T47D (cell line): ENCODE measurements at regions not wholly inside any gene's neighbourhood (a gene's known extent, or its start where the extent isn't known, plus 50 kb on each side); places are given as distances from the start of the nearest gene placed in this dataset.
"Not testable (repeated sequence)": the region's sequence is repeated elsewhere in the genome, so short reads cannot be mapped to it uniquely, and the experiment has no call there.

Source experiments
- DNase-seq, 2 experiments: peaks; one replicate each; pipeline versions ENCODE4 v3.0.0 to v3.0.0-alpha.2; 2011 to 2012; ENCODE audit warnings: low read depth in 1 of 2, low spot score in 1 of 2
- JUND ChIP-seq: IDR thresholded peaks from 2 replicates; pipeline ENCODE4 v1.6.1; 2012; ENCODE audit warnings: low read depth
- in situ Hi-C: cut with HindIII; loops from 2 replicates; pipeline ENCODE4 v1.10.0; 2016; ENCODE audit warnings: low sequenced_read_pairs, low pct_unique_long_range_greater_than_20kb

DNA sequence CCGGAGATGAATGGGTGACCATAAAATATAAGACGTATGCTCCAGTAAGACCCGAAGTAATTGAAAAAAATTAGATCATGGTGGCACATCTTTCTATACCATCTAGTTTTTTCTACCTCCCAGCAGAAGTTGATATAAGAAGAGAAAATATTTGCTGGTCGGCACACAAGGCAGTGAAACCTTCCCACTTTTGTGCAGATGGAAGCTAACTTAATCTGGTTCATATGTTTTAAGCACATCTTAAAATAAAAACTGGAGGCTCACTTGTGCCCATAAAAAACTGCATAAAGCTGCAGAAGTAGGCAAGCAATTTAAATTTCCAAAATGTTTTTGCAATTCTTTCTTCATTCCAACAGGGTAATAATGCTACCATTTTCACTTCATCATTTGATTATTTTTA lies 449.2 kb downstream of the CNTN3 start:
- no peak for DNase-seq
- in situ Hi-C loops, result no loop called here
- no peak for TF ChIP-seq JUND

DNA sequence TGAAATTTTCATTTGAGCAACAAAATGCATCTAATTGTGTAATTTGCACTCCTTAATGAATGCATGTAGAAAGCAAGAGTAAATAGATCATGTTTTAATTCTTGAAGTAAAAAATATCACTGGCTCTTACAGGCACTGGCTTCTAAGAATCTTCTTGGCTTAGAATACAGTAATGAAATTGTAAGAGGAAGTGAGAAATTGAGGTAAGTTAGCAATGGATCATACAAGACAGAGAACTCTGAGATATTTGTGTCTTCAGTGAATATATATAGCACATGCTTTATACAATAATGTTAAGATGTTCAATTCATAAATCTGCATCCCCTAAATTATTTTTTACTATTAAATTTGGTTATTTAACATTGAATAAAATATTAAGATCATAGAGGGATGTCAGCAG lies 465.0 kb downstream of the CNTN3 start:
- in situ Hi-C loops, result no loop called here
- DNase-seq, result no peak
- TF ChIP-seq JUND, result no peak

DNA sequence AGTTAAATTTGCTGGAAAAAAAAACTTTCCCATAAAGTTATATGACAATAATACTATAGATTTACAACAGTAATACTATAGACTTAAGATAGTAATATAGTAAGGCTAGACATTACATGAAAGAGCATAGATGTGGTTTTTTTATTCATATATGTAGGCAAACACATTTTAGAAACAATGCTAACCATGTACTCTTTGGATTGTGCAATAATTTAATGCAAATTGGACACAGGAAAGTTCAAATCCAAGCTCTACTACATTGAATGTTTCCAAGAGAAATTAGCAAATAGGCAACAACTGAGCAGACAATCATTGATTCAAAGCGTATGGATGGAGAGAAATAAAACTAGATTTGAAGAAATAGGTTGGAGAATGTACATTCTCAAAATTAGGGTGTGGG lies 469.2 kb downstream of the CNTN3 start:
- no peak for DNase-seq
- in situ Hi-C loops, result no loop called here
- TF ChIP-seq JUND, result no peak

DNA sequence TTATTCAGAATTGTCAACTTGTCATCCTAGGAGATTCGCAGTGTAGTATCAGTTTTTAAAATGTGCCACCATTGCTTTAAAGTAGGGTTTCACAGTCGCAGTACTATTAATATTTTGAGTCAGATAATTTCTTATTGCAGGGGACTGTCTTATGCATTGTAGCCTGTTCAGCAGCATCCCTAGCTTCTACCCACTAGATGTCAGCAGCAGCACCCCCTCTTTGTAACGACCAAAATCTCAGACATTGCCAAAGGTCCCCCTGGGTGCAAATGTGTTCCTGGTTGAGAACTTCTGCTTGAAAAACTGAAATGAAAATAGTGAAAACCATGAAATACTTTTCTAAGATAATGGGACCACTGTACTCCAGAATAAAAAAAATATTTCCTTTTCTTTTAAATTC lies 474.8 kb downstream of the CNTN3 start:
- TF ChIP-seq JUND, result no peak
- no peak for DNase-seq
- in situ Hi-C loops, result no loop called here

DNA sequence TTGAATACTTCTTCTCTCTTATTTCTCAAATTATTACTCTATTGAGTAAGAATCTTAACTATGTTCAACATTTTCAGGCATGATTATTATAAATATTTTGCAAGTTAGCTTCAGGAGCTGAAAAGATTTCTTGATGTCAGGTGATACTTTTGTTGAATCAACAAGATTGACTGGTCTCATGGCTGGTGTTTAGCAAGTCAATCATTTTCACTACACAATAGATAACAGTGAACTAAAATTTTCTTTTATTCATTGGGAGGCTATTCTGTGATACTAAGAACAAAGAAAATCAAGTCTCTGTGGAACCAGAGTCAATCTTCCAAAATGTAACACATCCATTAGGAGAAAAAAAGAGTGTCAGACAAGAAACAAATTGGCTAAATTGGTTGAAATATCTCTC lies 476.7 kb downstream of the CNTN3 start:
- DNase-seq, result no peak
- in situ Hi-C loops, result no loop called here
- TF ChIP-seq JUND, result no peak

DNA sequence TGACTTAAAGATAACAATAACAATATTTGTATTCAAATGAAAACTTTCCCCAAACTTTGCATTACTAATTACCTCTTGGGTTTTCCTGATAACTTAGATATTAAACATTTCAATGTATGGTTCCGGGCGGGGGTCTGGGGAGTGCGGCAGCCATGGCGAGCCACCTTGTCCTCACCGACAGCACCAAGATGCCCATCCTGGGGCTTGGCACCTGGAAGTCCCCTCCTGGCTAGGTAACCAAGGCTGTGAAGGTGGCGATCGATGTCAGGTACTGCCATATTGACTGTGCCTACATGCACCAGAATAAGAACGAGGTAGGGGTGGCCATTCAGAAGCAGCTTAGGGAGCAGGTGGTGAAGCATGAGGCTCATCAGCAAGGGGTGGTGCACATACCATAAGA lies 478.7 kb downstream of the CNTN3 start:
- TF ChIP-seq JUND, result no peak
- in situ Hi-C loops, result no loop called here
- no peak for DNase-seq

DNA sequence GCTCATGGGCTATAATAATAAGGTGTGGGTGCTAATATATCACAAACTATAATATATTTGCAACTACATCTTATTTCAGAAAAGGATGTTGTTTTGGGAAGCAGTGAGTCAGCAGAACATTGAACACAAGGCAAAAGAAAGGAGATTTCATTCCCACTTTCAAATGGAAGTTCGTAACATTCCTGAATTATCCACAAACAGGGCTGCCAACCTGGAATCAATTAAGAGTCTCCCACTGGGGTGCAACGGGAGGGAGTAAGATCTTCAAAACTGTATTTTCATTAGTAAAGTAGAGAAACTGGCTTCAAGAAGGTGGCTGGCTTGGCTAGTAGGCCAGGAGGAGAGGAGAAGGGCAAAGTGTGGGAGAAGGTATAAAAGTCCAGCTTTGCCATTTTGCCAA lies 479.6 kb downstream of the CNTN3 start:
- in situ Hi-C loops, result no loop called here
- DNase-seq, result no peak
- TF ChIP-seq JUND, result no peak

DNA sequence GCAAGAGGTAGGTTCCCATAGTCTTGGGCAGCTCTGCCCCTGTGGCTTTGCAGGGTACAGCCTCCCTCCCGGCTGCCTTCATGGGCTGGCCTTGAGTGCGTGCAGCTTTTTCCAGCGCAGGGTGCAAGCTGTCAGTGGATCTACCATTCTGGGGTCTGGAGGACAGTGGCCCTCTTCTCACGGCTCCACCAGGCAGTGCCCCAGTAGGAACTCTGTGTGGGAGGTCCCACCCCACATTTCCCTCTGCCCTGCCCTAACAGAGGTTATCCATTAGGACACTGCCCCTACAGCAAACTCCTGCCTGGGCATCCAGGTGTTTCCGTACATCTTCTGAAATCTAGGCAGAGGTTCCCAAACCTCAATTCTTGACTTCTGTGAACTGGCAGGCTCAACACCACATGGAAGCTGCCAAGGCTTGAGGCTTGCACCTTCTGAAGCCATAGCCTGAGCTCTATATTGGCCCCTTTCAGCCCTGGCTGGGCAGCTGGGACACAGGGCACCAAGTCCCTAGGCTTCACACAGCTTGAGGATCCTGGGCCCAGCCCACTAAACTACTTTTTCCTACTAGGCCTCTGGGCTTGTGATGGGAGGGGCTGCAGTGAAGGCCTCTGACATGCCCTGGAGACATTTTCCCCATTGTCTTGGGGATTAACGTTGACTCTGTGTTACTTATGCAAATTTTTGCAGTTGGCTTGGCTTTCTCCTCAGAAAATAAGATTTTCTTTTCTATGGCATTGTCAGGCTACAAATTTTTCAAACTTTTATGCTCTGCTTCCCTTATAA lies 482.7 kb downstream of the CNTN3 start:
- in situ Hi-C loops, DNase-seq: not testable (repeated sequence)

DNA sequence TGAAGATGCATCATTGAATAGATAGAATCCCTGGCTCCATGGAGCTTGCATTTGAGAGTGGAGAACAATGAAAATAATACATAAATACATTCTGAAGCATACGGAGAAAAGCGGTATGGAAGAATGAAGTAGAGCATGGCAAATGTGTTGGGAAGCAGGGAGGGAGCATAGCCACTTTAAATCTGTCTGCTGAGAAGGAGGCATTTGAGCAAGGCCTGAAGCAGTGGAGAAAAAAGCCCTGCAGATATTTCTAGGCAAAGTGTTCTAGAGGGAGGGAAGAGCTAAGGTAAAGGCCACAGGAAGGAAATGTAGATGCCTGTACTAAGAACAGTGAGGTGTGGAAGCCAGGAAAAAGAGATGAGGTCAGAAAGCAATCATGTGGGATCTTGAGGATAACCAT lies 484.8 kb downstream of the CNTN3 start:
- in situ Hi-C loops, result no loop called here
- no peak for DNase-seq
- TF ChIP-seq JUND, result no peak

DNA sequence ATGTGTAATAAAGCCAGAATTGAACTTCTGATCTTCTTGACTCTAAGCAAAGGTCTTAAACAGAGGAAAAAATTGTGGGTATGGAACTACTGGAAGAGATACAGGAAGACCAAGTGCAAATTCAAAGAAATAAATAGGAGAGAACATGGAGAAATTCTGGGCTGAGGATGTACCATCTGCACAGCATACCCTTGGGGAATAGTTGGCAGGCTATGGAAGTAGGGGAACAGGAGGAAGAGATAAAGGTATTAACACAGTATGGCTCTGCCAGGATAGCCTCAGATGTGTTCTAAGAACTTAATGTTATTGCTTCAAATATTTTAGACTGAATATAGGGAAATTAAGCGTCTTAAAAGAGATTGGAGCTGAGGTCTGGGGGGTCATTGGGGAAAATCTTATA lies 485.4 kb downstream of the CNTN3 start:
- no peak for TF ChIP-seq JUND
- DNase-seq, result no peak
- in situ Hi-C loops, result no loop called here

DNA sequence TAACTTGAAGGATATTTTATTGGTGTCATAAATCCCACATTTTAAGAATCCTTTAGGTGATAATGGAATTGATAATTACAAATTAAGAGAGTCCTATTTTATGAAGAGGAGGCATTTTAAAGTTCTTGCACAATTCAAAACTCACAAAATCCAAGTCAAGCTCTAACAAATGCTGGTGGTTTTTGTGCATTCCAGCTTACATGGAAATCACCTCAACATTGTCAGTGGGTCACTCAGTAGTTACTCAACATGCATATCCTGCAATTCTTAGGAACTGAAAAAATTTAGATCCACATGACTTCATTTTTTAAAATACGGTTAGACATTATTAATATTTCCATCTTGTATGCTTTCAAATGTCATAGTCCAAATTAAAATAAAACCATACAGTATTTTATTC lies 487.2 kb downstream of the CNTN3 start:
- no peak for TF ChIP-seq JUND
- DNase-seq, result no peak
- in situ Hi-C loops, result no loop called here

DNA sequence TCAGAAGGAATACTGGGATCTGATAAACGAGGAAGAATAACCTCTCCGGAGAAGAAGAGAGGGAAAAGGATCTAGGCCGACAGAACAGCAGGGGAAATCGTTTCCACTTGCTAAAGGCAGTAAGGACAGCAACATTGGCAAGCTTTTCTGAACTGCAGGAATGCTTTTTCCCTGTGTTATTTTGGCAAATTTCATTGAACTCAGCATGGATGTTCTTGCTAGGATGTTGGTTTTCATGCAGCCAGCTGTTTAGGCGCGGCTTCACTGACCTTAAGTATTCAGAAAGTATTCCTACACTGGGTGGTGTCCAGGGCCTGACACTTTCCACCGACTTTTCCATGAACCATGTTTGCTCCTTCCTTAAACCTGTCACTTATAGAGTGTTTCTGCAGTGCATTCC lies 489.7 kb downstream of the CNTN3 start:
- DNase-seq, result no peak
- TF ChIP-seq JUND, result no peak
- in situ Hi-C loops, result no loop called here

DNA sequence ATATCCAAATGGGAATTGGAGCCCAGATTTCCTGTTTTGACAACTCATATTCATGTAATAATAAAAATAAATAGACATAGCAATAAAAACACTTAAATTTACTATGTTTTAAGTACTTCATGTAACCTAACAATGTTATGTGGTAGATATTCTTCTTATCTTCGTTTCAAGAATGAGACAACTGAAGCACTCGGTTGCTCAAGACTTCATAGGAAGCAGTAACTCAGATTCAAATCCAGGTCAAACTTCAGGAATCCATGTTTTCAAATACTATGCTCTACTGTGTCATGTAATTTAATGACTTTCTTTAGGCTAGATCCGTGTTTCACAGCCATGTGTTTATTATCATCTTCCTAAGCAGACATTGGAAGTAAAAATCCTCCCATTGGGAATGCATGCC lies 492.2 kb downstream of the CNTN3 start:
- TF ChIP-seq JUND, result no peak
- no peak for DNase-seq
- in situ Hi-C loops, result no loop called here

DNA sequence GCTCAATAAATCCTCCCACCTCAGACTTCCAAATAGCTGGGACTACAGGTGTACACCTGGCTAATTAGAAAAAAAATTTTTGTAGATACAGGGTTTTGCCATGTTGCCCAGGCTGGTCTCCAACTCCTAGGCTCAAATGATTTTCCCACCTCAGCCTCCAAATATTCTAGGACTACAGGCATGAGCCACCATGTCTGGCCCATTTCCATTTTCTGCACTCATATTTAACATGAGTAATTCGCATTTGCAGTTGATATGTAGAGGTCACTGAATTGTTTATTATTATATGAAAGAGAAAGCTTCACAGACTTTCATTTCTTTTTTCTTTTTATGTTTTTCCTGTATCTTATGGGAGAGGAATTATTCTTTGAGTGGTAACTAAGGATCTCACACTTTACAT lies 492.7 kb downstream of the CNTN3 start:
- no peak for DNase-seq
- in situ Hi-C loops, result no loop called here
- no peak for TF ChIP-seq JUND
